ENCODE measurements at regions not wholly inside any gene's neighbourhood (a gene's known extent, or its start where the extent isn't known, plus 50 kb on each side); places are given as distances from the start of the nearest gene placed in this dataset.
"Not testable (repeated sequence)": the region's sequence is repeated elsewhere in the genome, so short reads cannot be mapped to it uniquely, and the experiment has no call there.

DNA sequence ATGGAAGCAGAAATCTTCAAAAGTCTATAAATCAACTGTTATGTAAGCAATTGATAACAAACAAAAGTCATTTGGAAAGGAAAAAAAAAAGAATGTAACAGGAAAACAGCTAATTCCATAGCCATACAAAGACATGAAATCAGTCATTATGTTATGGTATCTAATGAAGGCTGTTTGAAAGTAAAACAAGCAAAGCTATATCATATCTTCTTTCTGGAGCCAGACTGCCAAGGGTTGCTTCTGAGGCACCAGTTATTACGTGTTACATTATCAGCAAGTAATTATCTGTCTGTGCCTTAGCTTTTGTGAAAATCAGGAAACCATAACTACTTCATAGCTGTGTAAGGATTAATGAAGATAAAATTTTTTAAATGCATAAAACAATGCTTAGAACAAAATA lies 480.2 kb downstream of the FAT4 start:
- Histone ChIP-seq H3K4me3 (no peak overlapping the region), H3K27me3 (no peaks in the 10 kb centered on the region), H3K9me3 (no peaks in the 10 kb centered on the region), H3K36me3 (no peaks in the 10 kb centered on the region), H3K4me1 (no peaks in the 10 kb centered on the region), H3K27ac (no peak overlapping the region)
- 63% methylated on average over 1 of the region's 1 CpG for WGBS
- no peak for DNase-seq (ENCODE audit: low spot score in 2 of 2)
- no peak for TF ChIP-seq EP300 (IDR thresholded peaks at IDR 0.05)
- TF ChIP-seq POLR2AphosphoS5 (IDR thresholded peaks at IDR 0.05) = no peak
- no peak for TF ChIP-seq POLR2A (IDR thresholded peaks at IDR 0.05)
- TF ChIP-seq, protein P1, sequence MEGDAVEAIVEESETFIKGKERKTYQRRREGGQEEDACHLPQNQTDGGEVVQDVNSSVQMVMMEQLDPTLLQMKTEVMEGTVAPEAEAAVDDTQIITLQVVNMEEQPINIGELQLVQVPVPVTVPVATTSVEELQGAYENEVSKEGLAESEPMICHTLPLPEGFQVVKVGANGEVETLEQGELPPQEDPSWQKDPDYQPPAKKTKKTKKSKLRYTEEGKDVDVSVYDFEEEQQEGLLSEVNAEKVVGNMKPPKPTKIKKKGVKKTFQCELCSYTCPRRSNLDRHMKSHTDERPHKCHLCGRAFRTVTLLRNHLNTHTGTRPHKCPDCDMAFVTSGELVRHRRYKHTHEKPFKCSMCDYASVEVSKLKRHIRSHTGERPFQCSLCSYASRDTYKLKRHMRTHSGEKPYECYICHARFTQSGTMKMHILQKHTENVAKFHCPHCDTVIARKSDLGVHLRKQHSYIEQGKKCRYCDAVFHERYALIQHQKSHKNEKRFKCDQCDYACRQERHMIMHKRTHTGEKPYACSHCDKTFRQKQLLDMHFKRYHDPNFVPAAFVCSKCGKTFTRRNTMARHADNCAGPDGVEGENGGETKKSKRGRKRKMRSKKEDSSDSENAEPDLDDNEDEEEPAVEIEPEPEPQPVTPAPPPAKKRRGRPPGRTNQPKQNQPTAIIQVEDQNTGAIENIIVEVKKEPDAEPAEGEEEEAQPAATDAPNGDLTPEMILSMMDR (IDR thresholded peaks at IDR 0.05) = no peak

DNA sequence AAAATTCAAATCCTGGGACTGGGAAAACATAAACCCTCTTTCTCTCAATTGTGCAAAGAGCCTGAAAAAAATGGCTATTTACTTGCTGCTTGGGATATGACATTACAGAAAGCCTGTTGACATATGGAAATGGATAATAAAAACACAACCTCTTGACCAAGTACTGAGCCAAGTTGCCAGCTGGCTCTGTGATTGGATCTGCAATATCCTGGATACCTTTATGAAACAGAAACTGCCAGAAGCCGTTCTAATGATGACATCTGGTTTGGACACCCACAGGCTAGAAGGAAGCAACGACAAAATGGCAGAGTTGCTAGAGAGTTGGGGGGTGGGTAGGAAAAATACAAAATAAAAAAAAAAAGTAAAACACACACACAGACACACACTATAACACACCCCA lies 481.4 kb downstream of the FAT4 start:
- no peaks in the 10 kb centered on the region for H3K4me1 ChIP-seq
- no peak for DNase-seq (ENCODE audit: low spot score in 2 of 2)
- no peak overlapping the region for H3K4me3 ChIP-seq
- TF ChIP-seq, protein P1 (IDR thresholded peaks at IDR 0.05) = no peak
- TF ChIP-seq POLR2AphosphoS5 (IDR thresholded peaks at IDR 0.05) (no peak), EP300 (IDR thresholded peaks at IDR 0.05) (no peak), POLR2A (IDR thresholded peaks at IDR 0.05) (no peak)
- 57% methylated on average over 2 of the region's 2 CpGs for WGBS
- no peaks in the 10 kb centered on the region for H3K36me3 ChIP-seq
- no peaks in the 10 kb centered on the region for H3K9me3 ChIP-seq
- no peaks in the 10 kb centered on the region for H3K27me3 ChIP-seq
- H3K27ac ChIP-seq = no peak overlapping the region

- H3K36me3 ChIP-seq; DNase-seq (ENCODE audit: low spot score in 2 of 2); H3K27ac ChIP-seq; H3K4me3 ChIP-seq; H3K9me3 ChIP-seq; H3K27me3 ChIP-seq; H3K4me1 ChIP-seq: not testable (repeated sequence)
- 77% methylated on average over 4 of the region's 4 CpGs for WGBS
These were observed 482.9 kb downstream of the FAT4 start for GRCh38 chr4:125797621-125798020.

GRCh38 chr4:125801373-125801772 lies 486.6 kb downstream of the FAT4 start:
- Histone ChIP-seq H3K4me3 (no peak overlapping the region), H3K9me3 (no peaks in the 10 kb centered on the region), H3K27me3 (no peaks in the 10 kb centered on the region), H3K27ac (no peak overlapping the region), H3K36me3 (no peaks in the 10 kb centered on the region), H3K4me1 (no peaks in the 10 kb centered on the region)
- no peak for TF ChIP-seq POLR2AphosphoS5 (IDR thresholded peaks at IDR 0.05)
- TF ChIP-seq EP300 (IDR thresholded peaks at IDR 0.05) = no peak
- TF ChIP-seq, protein P1 (IDR thresholded peaks at IDR 0.05) = no peak
- no peak for TF ChIP-seq POLR2A (IDR thresholded peaks at IDR 0.05)
- DNase-seq (ENCODE audit: low spot score in 2 of 2) = no peak
- 75% methylated on average over 4 of the region's 4 CpGs for WGBS

- Histone ChIP-seq H3K4me1 (no peaks in the 10 kb centered on the region), H3K9me3 (no peaks in the 10 kb centered on the region), H3K4me3 (no peak overlapping the region), H3K36me3 (no peaks in the 10 kb centered on the region), H3K27me3 (no peaks in the 10 kb centered on the region), H3K27ac (no peak overlapping the region)
- no peak for TF ChIP-seq POLR2A (IDR thresholded peaks at IDR 0.05)
- TF ChIP-seq, protein P1 (IDR thresholded peaks at IDR 0.05) = no peak
- TF ChIP-seq POLR2AphosphoS5 (IDR thresholded peaks at IDR 0.05) = no peak
- no peak for TF ChIP-seq EP300 (IDR thresholded peaks at IDR 0.05)
- no peak for DNase-seq (ENCODE audit: low spot score in 2 of 2)
- 71% methylated on average over 1 of the region's 1 CpG for WGBS
These were observed 487.2 kb downstream of the FAT4 start for GRCh38 chr4:125801924-125802323.

- H3K27ac ChIP-seq = no peak overlapping the region
- 74% methylated on average over 3 of the region's 3 CpGs for WGBS
- no peaks in the 10 kb centered on the region for H3K27me3 ChIP-seq
- no peaks in the 10 kb centered on the region for H3K4me1 ChIP-seq
- H3K9me3 ChIP-seq = no peaks in the 10 kb centered on the region
- no peak for TF ChIP-seq EP300 (IDR thresholded peaks at IDR 0.05)
- TF ChIP-seq POLR2A (IDR thresholded peaks at IDR 0.05) = no peak
- no peaks in the 10 kb centered on the region for H3K36me3 ChIP-seq
- DNase-seq (ENCODE audit: low spot score in 2 of 2) = no peak
- H3K4me3 ChIP-seq = no peak overlapping the region
These were observed 493.3 kb downstream of the FAT4 start for GRCh38 chr4:125808022-125808421.

Measured in suprapubic skin (tissue), 4 donors.